Testis (tissue), 2 donors: ENCODE measurements at regions not wholly inside any gene's neighbourhood (a gene's known extent, or its start where the extent isn't known, plus 50 kb on each side); places are given as distances from the start of the nearest gene placed in this dataset.

Source experiments
- CTCF ChIP-seq, 3 experiments: fragments of 450-650 bp in 2 of 3; fragments of 200-600 bp in 1 of 3; sonication (generic) in 1 of 3; IDR thresholded peaks; one replicate each; pipeline ENCODE4 v1.5.1; 2016 to 2019; ENCODE audit warnings: antibody characterized with exemption in 3 of 3, mild to moderate bottlenecking in 2 of 3, moderate library complexity in 1 of 3
- POLR2A ChIP-seq: fragments of 450-650 bp; IDR thresholded peaks from one replicate; pipeline ENCODE4 v1.6.1; 2017; ENCODE audit warnings: antibody characterized with exemption, mild to moderate bottlenecking, moderate library complexity

- TF ChIP-seq CTCF (IDR thresholded peaks at IDR 0.05) (no peak), POLR2A (no peak)
These were observed 59.1 kb upstream of the RASGRP1 start for GRCh38 chr15:38623744-38624143.
